IMR-90 (cell line): ENCODE measurements at regions not wholly inside any gene's neighbourhood (a gene's known extent, or its start where the extent isn't known, plus 50 kb on each side); places are given as distances from the start of the nearest gene placed in this dataset.

ENCODE experiments used
- ATAC-seq: fragments of 200-7000 bp; cut with Tn5 transposase; 2 replicates; pipeline ENCODE4 v1.9.1; 2020; ENCODE audit warnings: low read depth, mild to moderate bottlenecking, moderate library complexity
- BruUV-seq: library from RNA; stranded (reverse); fragments of 400-500 nt; replicated peaks from 2 replicates; lab custom pipeline; 2021; lab: Mats Ljungman, UMichigan
- CTCF ChIA-PET: fragments of 300-600 bp; formaldehyde crosslinking; extraction: SDS; loops from one replicate; lab custom pipeline; 2021; ENCODE audit warnings: antibody characterized with exemption; lab: Yijun Ruan, JAX
- POLR2A ChIA-PET: fragments of 300-600 bp; sonication (Branson Sonifier 250); formaldehyde crosslinking; loops from one replicate; lab custom pipeline; 2022; ENCODE audit warnings: antibody characterized with exemption; ENCODE audit not compliant: unreplicated experiment; lab: Charles Lee
- DNase-seq: peaks from one replicate; pipeline ENCODE4 v3.0.0; 2013
- H2AFZ ChIP-seq: replicated peaks from 2 replicates; pipeline ENCODE3; 2013; ENCODE audit warnings: low read length, mild to moderate bottlenecking; ENCODE audit not compliant: poor library complexity
- H2AK5ac ChIP-seq: 2 replicates; pipeline ENCODE4 v1.6.1; 2013; ENCODE audit warnings: low read depth, low read length, inconsistent platforms
- H2AK9ac ChIP-seq: replicated peaks from 2 replicates; pipeline ENCODE3; 2013; ENCODE audit warnings: mild to moderate bottlenecking, low read depth, low read length, moderate library complexity; ENCODE audit not compliant: poor library complexity
- H2BK120ac ChIP-seq: 2 replicates; pipeline ENCODE4 v1.6.1; 2013; ENCODE audit warnings: low read depth, low read length, inconsistent platforms
- H2BK15ac ChIP-seq: 3 replicates; pipeline ENCODE4 v1.6.1; 2013; ENCODE audit warnings: low read depth, low read length, inconsistent platforms
- H2BK20ac ChIP-seq: 2 replicates; pipeline ENCODE4 v1.6.1; 2013; ENCODE audit warnings: low read depth, mild to moderate bottlenecking, inconsistent platforms, low read length, moderate library complexity
- H2BK5ac ChIP-seq: 2 replicates; pipeline ENCODE4 v1.6.1; 2013; ENCODE audit warnings: mild to moderate bottlenecking, low read depth, low read length, inconsistent platforms; ENCODE audit not compliant: poor library complexity, severe bottlenecking
- H3K14ac ChIP-seq: replicated peaks from 2 replicates; pipeline ENCODE4 v1.6.1; 2013; ENCODE audit warnings: low read depth, low read length, inconsistent platforms
- H3K18ac ChIP-seq: 2 replicates; pipeline ENCODE4 v1.6.1; 2013; ENCODE audit warnings: low read depth, low read length, control low read depth
- H3K23ac ChIP-seq: 2 replicates; pipeline ENCODE4 v1.6.1; 2013; ENCODE audit warnings: low read depth, low read length, inconsistent platforms
- H3K27ac ChIP-seq: 2 replicates; pipeline ENCODE4 v1.5.1; 2013; ENCODE audit warnings: mild to moderate bottlenecking, control low read depth, low read length; ENCODE audit not compliant: insufficient read depth
- H3K27me3 ChIP-seq: 2 replicates; pipeline ENCODE4 v1.6.1; 2013; ENCODE audit warnings: low read length; ENCODE audit not compliant: control insufficient read depth, insufficient read depth
- H3K36me3 ChIP-seq: 2 replicates; pipeline ENCODE4 v1.6.1; 2013; ENCODE audit warnings: low read length, mixed read lengths; ENCODE audit not compliant: control insufficient read depth, insufficient read depth
- H3K4ac ChIP-seq: 2 replicates; pipeline ENCODE4 v1.6.1; 2013; ENCODE audit warnings: low read depth, low read length, inconsistent platforms
- H3K4me1 ChIP-seq: 2 replicates; pipeline ENCODE4 v1.6.1; 2013; ENCODE audit warnings: low read length, mixed read lengths; ENCODE audit not compliant: control insufficient read depth, insufficient read depth
- H3K4me2 ChIP-seq: 2 replicates; pipeline ENCODE4 v1.6.1; 2013; ENCODE audit warnings: low read depth, mild to moderate bottlenecking, control low read depth, low read length, moderate library complexity
- H3K4me3 ChIP-seq: 2 replicates; pipeline ENCODE4 v1.5.1; 2013; ENCODE audit warnings: low read depth, mild to moderate bottlenecking, control low read depth, low read length, moderate library complexity; ENCODE audit not compliant: insufficient read depth
- H3K56ac ChIP-seq: 2 replicates; pipeline ENCODE4 v1.6.1; 2013; ENCODE audit warnings: low read length, inconsistent platforms; ENCODE audit not compliant: insufficient read depth; ENCODE audit errors: extremely low read depth
- H3K79me1 ChIP-seq, 2 experiments: 2 replicates each; pipeline ENCODE4 v1.6.1; 2013; ENCODE audit warnings: low read length in 2 of 2, inconsistent platforms in 1 of 2, low read depth in 1 of 2
- H3K9ac ChIP-seq: 2 replicates; pipeline ENCODE4 v1.6.1; 2013; ENCODE audit warnings: low read depth, low read length, control low read depth
- H3K9me1 ChIP-seq: 2 replicates; pipeline ENCODE4 v1.6.1; 2013; ENCODE audit warnings: low read length, inconsistent platforms; ENCODE audit not compliant: insufficient read depth
- H3K9me3 ChIP-seq: 2 replicates; pipeline ENCODE4 v1.6.1; 2013; ENCODE audit warnings: low read length; ENCODE audit not compliant: control insufficient read depth, insufficient read depth
- H4K20me1 ChIP-seq: 2 replicates; pipeline ENCODE4 v1.6.1; 2013; ENCODE audit warnings: low read length, inconsistent platforms; ENCODE audit not compliant: insufficient read depth
- H4K5ac ChIP-seq: 2 replicates; pipeline ENCODE4 v1.6.1; 2013; ENCODE audit warnings: mild to moderate bottlenecking, low read depth, low read length, control low read depth
- H4K8ac ChIP-seq, 2 experiments: 2 replicates each; pipeline ENCODE4 v1.6.1; 2013; ENCODE audit warnings: low read depth in 2 of 2, low read length in 2 of 2, control low read depth in 1 of 2, inconsistent platforms in 1 of 2
- H4K91ac ChIP-seq: 2 replicates; pipeline ENCODE4 v1.6.1; 2013; ENCODE audit warnings: low read depth, low read length, inconsistent platforms; ENCODE audit not compliant: insufficient read depth
- BHLHE40 ChIP-seq: fragments of 150-350 bp; IDR thresholded peaks from 2 replicates; pipeline ENCODE4 v1.6.1; 2016; ENCODE audit warnings: mild to moderate bottlenecking, low read depth, low read length
- CHD1 ChIP-seq: IDR thresholded peaks from 2 replicates; pipeline ENCODE4 v1.6.1; 2012; ENCODE audit warnings: low read depth, low read length, improper control_type of control experiment
- RCOR1 ChIP-seq: IDR thresholded peaks from 2 replicates; pipeline ENCODE4 v1.6.1; 2012; ENCODE audit warnings: mild to moderate bottlenecking, low read length, improper control_type of control experiment; ENCODE audit not compliant: insufficient replicate concordance
- WGBS, 2 experiments: methylation state at CpG; one replicate each; pipeline versions ENCODE4 v1.1.5 to v1.1.7; 2013; ENCODE audit warnings: missing lambda C conversion rate in 2 of 2; ENCODE audit not compliant: insufficient read length in 1 of 2; ENCODE audit errors: extremely low coverage in 2 of 2; 5-methylcytosine and 5-hydroxymethylcytosine counted together
- dilution Hi-C: fragments of 300-500 bp; cut with HindIII; formaldehyde crosslinking; loops from one replicate; pipeline ENCODE4 v1.14.3; 2018; ENCODE audit warnings: low sequenced_read_pairs; ENCODE audit not compliant: unreplicated experiment
- in situ Hi-C: fragments of 300-500 bp; cut with MboI; formaldehyde crosslinking; loops from 3 replicates; pipeline ENCODE4 v1.14.3; 2019; ENCODE audit warnings: low sequenced_read_pairs, inconsistent platforms, mixed read lengths
- intact Hi-C: fragments of 100-400 bp; cut with micrococcal nuclease; formaldehyde crosslinking; loops from 2 replicates; pipeline ENCODE4 v1.10.0; 2022

DNA sequence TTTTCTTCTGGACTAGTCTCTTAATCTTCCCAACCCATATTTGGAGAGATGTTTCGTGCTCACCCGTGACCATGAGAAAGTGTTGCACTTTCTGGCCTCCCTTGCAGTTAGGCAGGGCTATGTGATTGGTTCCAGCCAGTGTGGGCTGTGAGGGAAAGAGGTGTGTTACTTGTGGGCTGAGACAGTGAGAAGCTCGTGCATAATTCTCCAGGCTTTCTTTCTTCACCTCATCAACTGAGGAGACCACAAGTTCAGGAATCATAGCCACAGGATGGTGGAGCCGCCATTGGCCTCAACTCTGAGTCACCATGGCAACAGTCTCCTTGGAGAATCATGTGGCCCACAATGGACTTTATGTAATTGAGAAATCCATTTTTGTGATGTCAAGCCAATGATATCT, 57.5 kb upstream of the FUCA2 start:
- in situ Hi-C loops (no loop called here), intact Hi-C loops (no loop called here), dilution Hi-C loops (no loop called here)
- Histone ChIP-seq H2BK15ac (peak overlapping the region; percentile 41; the same call in 1 of the 3 replicates), H4K8ac (no peak overlapping the region), H3K9me3 (peaks cover 2% of the 10 kb centered on the region), H3K4me2 (no peak overlapping the region), H4K5ac (peak overlapping the region; percentile 8; the same call in 1 of the 2 replicates), H2AFZ (no peak overlapping the region), H3K4me1 (peaks cover 5% of the 10 kb centered on the region; the same call in 1 of the 2 replicates), H3K4me3 (no peak overlapping the region), H2BK5ac (no peak overlapping the region), H2AK9ac (no peak overlapping the region), H4K91ac (no peak overlapping the region; the same call in 1 of the 2 replicates), H3K23ac (no peak overlapping the region), H3K9me1 (peaks cover 3% of the 10 kb centered on the region; the same call in 1 of the 2 replicates), H3K56ac (no peak overlapping the region; the same call in 1 of the 2 replicates), H4K20me1 (no peaks in the 10 kb centered on the region), H3K27me3 (no peaks in the 10 kb centered on the region), H2BK20ac (no peak overlapping the region), H3K36me3 (no peaks in the 10 kb centered on the region), H2BK120ac (no peak overlapping the region), H3K14ac (no peak overlapping the region), H3K18ac (no peak overlapping the region), H3K27ac (peak overlapping the region; percentile 45; the same call in 1 of the 2 replicates), H3K79me1 (0 out of 4 replicates have a peak, but pooled peaks cover 0 to 6% of the 10 kb centered on the region in 2 experiments), H3K4ac (no peak overlapping the region), H2AK5ac (peak overlapping the region; percentile 43; the same call in 1 of the 2 replicates), H3K9ac (no peak overlapping the region)
- ATAC-seq (peak; percentile 17; the same call in 1 of the 2 replicates), DNase-seq (peak; percentile 53)
- no TSS peak for BruUV-seq
- no CpG with 5 or more reads among the region's 4 CpGs for WGBS, 2 experiments
- POLR2A ChIA-PET = no interaction called here
- TF ChIP-seq BHLHE40 = no peak
- no peak for TF ChIP-seq RCOR1
- TF ChIP-seq CHD1 = no peak
- CTCF ChIA-PET = interaction anchor here (0.7 kb wide), 1 partner anchor 1095 kb away, joined by 3 read pairs; no protein-coding TSS in a partner anchor
